Activated CD4-positive, CD25-positive, alpha-beta regulatory T cell treated with anti-CD3 and anti-CD28 coated beads, Interleukin-2, amount 50 U/mL, for 24 hours (primary cell): ENCODE measurements at regions not wholly inside any gene's neighbourhood (a gene's known extent, or its start where the extent isn't known, plus 50 kb on each side); places are given as distances from the start of the nearest gene placed in this dataset.
"Not testable (repeated sequence)": the region's sequence is repeated elsewhere in the genome, so short reads cannot be mapped to it uniquely, and the experiment has no call there.

Experiments used
- ATAC-seq, 2 donors: fragments of 150-1000 bp; cut with Tn5 transposase; one replicate each; pipeline ENCODE4 v1.10.0; 2021; ENCODE audit warnings: mild to moderate bottlenecking in 1 of 2, moderate library complexity in 1 of 2

DNA sequence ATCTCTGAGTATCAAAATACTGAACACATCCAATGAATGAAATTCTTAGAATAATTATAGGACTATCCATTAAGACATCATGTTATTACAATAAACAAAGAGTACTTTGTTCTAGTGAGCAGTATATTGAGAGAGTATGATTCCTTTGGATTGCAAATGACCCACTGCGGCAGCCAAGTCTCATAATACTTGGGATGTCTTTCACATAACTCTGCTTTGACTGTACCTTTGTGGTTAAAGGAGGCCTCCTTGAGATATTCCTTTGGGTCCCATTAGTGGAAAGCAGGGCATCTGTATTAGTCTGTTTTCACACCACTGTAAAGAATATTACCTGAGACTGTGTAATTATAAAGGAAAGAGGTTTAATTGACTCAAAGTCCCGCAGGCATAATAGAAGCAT is 593.8 kb downstream of the TRHDE start:
- no peak for ATAC-seq

DNA sequence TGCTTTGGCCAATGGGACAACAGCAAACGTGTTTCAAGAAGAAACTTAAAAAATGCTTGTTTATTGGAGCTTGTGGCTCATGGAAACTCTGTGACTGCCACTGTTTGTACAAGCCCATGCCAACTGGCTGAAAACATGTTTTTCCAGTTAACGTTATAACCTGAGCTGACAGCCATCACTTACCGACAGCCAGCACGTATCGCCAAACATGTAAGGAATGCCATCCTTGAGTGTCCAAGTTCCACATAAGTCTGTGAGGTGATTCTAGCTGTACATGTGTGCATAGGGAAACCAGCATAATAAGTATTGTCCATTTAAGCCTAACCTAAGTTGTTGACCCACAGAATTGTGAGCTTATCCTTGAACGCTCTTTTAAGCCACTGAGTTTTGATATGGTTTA is 596.9 kb downstream of the TRHDE start:
- no peak for ATAC-seq

DNA sequence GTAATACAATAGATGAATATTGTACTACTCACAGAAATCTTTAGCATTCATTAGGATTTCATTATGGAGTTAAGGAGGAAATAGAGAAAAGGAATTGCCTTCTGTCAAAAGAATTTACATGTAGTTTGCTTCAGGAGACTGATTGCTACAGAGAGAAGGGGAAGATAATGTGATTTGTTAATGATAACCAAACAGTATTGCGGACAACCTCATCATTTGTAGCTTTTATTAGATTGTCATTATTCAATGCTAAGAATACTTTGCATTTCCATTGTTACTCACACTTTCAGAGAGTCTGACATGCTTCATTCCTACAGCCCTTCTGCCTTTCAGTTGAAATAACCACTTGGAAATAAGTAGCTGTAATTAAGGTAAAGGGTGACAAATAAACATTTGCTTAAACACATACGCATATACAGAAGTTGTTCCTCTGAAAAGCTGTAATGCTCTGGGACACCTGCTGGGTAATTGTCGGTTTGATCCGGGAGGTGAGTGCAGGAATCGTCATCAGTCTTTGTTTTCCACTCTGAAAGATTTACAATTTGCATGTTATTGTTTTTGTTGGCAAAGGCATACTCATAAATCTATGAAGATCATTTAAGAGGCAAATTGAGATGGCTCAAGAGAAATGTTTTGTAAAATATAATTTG is 600.2 kb downstream of the TRHDE start:
- ATAC-seq, result no peak

DNA sequence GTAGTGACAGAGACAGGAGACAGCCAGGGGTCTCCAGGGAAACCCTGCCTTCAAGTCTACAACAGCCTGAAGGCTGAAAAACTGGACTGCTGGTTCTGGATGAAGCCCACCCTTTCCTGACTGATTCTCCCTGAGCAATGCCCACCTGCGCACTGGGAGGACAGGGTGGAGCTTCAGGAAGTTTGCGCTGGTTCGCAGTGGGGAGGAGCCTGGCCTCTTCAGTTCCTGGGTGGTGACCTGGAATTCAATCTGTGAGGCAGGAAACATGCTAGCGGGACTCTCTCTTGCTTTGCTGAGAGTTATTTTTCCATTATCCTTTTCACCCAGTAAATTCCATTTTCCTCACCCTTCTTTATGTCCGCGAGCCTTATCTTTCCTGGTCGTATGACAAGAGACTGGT is 600.8 kb downstream of the TRHDE start:
- no peak for ATAC-seq

DNA sequence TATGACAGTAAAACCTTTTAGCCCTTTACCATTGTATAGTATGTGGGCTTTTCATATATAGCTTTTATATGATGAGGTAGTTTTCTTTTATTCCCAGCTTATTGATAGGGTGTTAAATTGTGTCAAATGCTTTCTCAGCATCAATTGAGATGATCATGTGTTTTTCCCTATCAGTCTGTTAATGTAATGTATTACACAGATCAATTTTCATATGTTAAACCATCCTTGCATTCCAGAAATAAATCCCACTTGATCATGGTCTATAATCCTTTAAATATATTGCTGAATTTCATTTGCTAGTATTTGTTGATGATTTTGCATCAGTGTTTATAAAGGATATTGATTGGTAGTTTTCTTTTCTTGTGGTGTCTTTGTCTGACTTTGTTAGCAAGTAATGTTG is 603.9 kb downstream of the TRHDE start:
- no peak for ATAC-seq

DNA sequence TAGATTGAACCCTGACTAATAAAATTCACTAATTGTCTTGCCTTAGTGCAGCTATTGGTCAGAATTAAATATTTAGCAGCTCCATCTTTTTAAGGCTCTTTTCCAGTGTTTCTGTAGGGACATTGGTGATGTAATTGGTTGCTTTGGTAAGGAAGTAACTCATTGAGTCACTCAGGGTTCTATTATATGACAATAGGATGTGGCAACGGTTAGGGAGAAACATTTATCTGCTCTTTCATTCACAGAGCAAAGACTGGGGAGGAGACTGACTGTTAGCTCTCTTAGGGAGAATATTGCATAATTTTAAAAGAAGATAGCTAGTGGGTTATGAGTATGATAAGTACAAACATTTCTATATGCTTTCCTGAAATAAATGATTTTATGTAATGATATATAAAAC is 616.5 kb downstream of the TRHDE start:
- ATAC-seq, result no peak

DNA sequence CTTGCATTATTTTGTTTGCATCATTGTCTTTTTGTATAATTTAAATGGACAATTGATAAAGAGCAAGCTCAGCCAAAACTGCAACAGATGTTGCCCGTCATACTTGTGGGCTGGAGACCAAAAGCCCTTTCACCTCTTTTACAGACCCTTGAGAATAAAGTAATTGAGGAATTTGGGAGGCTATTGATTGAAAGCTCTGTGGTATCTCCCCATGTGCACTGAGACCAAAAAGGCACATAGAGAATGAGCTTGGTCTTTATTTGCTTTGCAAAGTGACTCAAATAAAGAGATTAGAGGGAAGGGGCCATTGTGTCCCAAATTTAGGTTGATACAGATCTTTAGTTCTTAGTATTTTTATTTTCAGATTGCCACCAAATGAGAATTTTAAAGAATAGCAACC is 617.6 kb downstream of the TRHDE start:
- ATAC-seq, result no peak

DNA sequence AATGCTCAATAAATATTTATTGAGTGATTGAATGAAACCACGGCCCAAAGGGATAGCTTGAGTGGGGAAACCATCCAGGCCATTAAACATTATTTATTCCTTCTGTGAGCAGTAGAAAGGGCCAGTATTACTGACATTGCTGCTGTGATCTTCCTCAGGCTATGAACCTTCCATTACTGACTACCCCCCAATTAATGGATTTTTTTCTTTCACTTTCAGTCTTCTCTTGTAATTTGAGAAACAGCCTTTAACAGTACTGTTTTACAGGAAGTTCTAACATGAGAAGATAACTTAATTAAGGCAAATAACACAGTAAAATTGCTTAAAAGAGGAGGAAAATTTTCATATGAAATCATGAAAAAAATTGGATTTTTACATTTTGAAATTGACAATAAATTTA is 629.5 kb downstream of the TRHDE start:
- ATAC-seq, result no peak

DNA sequence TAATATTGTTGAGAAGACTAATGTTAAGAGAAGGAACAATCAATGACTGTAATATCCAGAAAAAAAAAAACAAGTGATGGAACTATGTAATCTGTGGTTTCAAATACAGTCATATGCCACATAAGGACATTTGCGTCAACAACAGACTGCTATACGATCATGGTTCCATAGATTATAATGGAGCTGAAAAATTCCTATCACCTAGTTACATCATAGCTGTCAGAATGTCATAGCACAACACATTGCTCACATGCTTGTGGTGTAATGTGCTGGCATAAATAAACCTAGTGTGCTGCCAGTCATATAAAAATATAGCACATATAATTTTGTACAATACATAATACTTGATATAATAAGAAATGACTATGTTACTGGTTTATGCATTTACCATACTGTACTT is 653.5 kb downstream of the TRHDE start:
- no peak for ATAC-seq

DNA sequence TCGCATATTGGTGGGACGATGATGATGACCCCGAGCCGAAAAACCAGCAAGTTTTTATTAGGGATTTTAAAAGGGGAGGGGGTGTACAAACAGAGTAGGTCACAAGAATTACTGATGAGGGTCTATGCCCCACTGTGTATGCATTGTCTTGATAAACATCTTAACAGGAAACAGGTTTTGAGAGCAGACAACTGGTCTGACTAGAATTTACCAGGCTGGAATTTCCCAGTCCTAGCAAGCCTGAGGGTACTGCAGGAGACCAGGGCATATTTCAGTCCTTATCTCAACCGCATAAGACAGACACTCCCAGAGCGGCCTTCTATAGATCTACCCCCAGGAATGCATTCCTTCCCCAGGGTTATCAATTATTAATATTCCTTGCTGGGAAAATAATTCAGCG is 659.7 kb downstream of the TRHDE start:
- not testable (repeated sequence) for ATAC-seq

DNA sequence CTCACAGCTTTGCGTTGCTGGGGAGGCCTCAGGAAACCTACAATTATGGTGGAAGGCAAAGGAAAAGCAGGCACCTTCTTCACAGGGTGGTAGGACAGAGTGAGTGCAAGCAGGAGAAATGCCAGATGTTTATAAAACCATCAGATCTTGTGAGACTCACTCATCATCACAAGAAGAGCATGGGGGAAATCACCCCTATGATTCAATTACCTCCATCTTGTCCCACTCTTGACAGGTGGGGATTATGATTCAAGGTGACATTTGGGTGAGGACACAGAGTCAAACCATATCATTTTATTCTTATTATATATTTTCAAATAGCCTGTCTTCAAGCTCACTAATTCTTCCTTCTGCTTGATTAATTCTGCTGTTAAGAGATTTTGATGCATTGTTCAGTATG is 665.3 kb downstream of the TRHDE start:
- no peak for ATAC-seq

DNA sequence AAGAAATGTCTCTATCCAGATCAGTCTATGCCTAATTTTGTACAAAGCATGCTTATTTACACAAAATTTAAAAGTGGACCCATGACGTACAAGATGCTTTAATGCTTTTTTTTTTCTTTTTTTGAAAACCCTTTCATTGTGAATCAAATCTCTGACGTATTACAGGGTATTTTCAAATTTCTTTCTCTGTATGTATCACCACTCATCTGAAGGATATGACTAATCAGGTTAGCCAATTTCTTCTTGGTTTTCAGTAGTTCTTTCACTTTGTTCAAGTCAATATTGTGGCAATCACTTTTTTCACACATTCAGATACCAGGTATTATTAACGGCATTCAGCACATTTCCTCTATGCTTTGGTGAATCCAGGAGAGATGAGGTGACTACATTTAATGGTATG is 685.3 kb downstream of the TRHDE start:
- no peak for ATAC-seq

DNA sequence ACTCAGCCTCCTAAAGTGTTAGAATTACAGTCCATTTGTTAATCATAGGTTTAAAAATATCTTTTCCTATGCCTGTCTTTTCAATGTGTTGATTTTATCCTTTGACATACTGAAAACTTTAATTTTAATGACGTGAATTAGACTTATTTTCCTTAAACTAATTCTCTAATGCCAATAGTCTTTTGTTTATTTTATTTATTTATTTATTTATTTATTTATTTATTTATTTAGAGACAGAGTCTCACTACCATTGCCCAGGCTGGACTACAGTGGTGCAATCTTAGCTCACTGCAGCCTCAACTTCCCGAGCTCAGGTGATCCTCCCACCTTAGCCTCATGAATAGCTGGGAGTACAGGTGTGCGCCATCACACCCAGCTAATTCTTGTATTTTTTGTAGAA is 694.5 kb downstream of the TRHDE start:
- no peak for ATAC-seq

DNA sequence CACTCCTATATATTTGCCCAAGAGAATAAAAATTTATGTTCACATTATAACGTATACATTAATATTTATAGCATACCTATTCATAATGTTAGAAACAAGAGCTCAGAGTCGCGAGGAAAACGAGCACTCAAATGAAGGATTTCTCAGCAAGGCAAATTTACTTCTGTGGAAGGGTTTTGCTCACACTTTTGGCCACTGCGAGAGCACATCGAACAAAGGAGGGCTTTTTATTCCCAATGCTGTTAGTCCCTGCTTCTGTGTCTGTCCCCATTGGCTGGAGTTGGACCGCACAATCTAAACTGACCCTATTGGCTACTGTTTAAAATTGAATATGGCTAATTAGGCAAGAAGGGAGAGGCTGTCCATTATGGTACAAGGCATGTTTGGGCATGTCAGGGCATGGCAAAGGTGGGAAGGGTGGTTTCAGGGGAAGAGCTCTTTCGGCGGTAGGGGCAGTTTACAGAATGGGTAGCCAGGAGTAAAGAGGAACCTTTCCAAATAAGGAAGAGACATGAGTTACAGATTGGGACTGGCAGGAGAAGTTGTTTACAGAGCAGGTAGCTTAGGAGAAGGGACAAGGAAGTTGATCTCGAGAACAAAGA is 702.9 kb downstream of the TRHDE start:
- ATAC-seq, result no peak

DNA sequence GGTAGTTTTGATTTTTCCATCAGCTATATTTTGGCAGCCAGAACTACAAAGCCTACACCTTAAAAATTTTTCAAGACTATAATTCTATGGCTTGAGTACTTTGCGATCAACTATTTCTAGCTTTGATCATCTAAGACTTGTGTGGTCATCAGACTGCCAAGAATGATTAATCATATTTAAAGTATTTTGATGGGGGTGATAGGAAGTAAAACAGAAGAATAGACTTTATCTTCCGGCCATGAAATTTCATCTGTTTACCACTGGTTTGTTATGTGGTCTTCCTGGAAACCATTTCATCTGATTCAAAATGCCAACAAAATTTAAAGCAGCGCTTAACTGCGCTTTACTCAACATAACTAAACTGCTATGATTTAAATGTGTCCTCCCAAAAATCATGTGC is 706.8 kb downstream of the TRHDE start:
- ATAC-seq, result no peak

DNA sequence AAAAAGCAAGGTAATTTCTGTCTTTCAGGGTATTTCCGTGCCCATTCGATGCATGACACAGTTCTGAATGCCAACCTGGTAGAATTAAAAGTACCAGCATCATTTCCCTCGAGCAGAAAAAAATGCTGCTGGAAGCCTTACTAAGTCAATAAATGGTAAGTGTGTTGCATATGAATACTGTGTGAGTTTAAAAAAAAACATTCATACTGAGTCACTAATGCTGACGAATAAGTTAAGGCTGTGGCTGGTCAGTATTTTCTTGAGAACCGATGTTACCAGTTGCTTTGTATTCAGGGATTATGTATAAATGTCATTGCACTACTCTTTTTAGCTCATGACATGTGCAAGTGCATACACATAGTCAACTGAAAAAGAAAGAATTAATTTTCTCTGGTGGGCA is 710.2 kb downstream of the TRHDE start:
- no peak for ATAC-seq

DNA sequence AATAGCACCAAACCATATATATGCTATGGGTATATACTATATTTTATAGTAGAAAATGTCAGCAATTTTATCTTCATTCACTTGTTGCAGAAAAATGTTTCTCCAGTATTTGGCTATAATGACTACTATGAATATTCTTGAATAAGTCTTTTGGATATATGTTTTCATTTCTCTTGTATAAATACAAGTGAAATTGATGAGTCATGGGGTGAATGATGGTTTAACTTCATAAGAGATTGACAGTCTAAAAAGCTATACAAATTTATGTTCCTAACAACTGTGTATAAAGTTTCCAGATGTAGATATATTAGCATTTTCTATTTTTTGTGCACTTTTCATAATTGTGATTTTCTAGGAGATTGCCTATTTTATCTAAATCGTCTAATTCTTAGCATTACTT is 714.8 kb downstream of the TRHDE start:
- ATAC-seq, result no peak

DNA sequence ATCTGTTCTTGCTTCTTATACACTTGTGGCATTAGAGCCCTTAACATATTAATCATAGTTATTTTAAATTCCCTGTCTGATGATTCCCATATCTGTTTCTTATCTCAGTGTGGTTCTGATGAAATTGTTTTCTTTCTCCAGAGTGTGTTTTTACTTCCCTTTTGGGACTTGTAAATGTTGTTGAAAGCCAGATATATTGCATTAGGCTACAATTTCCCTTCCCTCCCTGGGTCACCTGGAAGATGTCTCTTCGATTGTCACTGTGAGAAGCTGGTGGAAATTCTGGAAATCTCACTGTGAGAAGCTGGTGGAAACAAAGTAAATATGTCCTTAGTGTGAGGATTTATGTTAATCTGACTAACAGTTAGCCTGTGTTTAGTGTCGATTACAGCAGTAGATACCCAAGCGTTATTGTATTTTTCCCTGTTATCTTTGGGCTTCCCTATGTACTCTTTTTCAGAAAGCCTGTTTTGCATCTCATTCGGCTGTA is 717.3 kb downstream of the TRHDE start:
- ATAC-seq, result no peak

DNA sequence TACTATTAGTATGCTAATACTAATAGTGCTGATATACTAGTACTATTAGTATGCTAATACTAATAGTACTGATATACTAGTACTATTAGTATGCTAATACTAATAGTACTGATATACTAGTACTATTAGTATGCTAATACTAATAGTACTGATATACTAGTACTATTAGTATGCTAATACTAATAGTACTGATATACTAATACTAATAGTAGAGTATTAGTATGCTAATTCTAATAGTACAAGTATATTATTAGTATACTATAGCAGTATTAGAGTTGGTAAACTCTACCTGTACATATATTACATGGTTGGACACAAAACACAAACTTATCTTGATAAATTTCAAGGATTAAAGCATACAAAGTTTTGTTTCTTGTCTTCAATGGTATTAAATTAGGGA is 722.9 kb downstream of the TRHDE start:
- ATAC-seq, result not testable (repeated sequence)

DNA sequence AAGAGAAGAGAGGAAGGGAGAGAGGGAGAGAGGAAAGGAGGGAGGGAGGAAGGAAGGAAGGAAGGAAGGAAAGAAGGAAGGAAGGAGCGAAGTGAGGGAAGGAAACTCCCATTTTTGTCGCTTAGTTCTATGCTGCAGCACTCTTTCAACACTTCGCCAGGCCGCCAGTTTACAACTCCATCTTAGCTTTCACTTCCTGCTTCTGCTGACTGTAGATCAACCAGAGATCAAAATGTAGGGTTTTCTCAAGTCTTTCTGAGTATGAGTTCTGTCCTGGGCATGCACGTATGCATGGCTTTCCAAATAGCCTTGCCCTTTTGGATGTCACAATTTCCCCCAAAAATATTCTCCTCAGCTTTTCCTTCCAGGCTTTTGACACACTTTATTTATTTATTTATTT is 723.4 kb downstream of the TRHDE start:
- ATAC-seq, result no peak

DNA sequence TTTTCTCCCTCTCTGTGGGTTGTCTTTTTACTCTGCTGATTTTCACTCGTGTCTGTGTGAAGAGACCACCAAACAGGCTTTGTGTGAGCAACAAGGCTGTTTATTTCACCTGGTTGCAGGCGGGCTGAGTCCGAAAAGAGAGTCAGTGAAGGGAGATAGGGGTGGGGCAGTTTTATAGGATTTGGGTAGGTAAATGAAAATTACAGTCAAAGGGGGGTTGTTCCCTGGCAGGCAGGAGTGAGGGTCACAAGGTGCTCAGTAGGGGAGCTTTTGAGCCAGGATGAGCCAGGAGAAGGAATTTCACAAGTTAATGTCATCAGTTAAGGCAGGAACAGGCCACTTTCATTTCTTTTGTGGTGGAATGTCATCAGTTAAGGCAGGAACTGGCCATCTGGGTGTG is 729.6 kb downstream of the TRHDE start:
- not testable (repeated sequence) for ATAC-seq

DNA sequence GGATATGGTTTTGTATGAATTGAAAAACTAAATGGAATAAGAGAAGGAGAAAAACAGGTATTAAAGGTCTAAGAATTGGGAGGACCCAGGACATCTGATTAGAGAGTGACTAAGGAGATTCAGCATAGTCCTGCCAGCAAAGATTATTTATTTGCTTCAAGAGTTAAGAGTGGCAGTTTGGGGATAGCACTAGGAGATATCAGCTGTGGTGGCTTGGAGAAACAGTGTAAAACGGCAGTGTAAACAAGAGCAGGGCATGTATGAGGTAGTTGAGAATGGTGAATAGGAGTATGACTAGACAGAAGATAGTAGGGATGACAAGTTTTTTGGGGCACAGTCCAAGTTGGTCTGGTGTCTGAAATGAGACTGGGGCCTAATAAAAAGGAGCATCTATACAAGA is 730.3 kb downstream of the TRHDE start:
- ATAC-seq, result not testable (repeated sequence)

DNA sequence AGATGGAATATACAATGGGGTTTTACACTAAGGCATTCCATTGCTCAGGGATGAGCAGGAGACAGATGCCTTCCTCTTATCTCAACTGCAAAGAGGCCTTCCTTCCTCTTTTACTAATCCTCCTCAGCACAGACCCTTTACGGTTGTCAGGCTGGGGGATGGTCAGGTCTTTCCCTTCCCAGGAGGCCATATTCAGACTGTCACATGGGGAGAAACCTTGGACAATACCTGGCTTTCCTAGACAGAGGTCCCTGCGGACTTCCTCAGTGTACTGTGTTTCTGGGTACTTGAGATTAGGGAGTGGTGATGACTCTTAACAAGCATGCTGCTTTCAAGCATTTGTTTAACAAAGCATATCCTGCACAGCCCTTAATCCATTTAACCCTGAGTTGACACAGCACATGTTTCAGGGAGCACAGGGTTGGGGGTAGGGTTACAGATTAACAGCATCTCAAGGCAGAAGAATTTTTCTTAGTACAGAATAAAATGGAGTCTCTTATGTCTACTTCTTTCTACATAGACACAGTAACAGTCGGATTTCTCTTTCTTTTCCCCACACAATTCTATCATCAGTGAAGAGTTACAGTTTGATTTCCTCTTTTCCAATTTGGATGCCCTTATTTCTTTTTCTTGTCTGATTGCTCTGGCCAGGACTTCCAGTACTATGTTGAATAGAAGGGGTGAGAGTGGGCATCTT is 737.1 kb downstream of the TRHDE start:
- not testable (repeated sequence) for ATAC-seq

DNA sequence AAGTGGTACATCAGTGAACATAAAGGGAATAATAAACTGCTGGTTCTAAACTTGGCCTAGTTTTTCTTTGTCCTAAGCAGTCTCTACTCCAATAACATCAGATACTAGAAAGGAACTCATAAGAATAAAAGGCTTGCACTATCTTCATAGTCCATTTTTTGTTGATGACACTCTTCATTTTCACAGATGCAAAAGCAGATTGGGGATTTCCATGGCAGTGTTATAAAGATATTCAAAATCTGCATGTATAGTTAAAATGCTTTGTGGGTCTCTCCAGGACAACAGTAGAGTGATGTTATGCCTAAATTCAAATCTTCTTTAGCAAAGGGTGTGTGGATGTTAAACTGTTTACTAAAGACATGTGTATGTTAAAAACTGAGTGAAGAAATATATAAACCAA is 745.8 kb downstream of the TRHDE start:
- ATAC-seq, result no peak
